Large intestine (tissue), 3 donors: ENCODE measurements at regions not wholly inside any gene's neighbourhood (a gene's known extent, or its start where the extent isn't known, plus 50 kb on each side); places are given as distances from the start of the nearest gene placed in this dataset.
A peak's percentile ranks its signal among the peaks of the same experiment; 100 is the strongest.
"Not testable (repeated sequence)": the region's sequence is repeated elsewhere in the genome, so short reads cannot be mapped to it uniquely, and the experiment has no call there.

Experiments used
- DNase-seq, 2 donors: peaks; one replicate each; pipeline versions ENCODE4 v3.0.0 to v3.0.0-alpha.2; 2013
- H3K27ac ChIP-seq: one replicate; pipeline ENCODE4 v1.5.1; 2013; ENCODE audit warnings: low read length
- H3K27me3 ChIP-seq: 2 replicates; pipeline ENCODE4 v1.6.1; 2013; ENCODE audit warnings: low read length; ENCODE audit not compliant: control insufficient read depth, insufficient read depth
- H3K36me3 ChIP-seq: 2 replicates; pipeline ENCODE4 v1.6.1; 2013; ENCODE audit warnings: low read length; ENCODE audit not compliant: control insufficient read depth, insufficient read depth
- H3K4me1 ChIP-seq: one replicate; pipeline ENCODE4 v1.6.1; 2013; ENCODE audit warnings: low read length; ENCODE audit not compliant: control insufficient read depth, insufficient read depth
- H3K4me3 ChIP-seq: one replicate; pipeline ENCODE4 v1.5.1; 2013; ENCODE audit warnings: low read length
- H3K9me3 ChIP-seq: one replicate; pipeline ENCODE4 v1.6.1; 2013; ENCODE audit warnings: mild to moderate bottlenecking, low read depth, low read length, moderate library complexity; ENCODE audit not compliant: control insufficient read depth
- WGBS: methylation state at CpG from one replicate; pipeline ENCODE4 v1.1.5; 2013; ENCODE audit warnings: low lambda C conversion rate; ENCODE audit not compliant: insufficient coverage; 5-methylcytosine and 5-hydroxymethylcytosine counted together

DNA sequence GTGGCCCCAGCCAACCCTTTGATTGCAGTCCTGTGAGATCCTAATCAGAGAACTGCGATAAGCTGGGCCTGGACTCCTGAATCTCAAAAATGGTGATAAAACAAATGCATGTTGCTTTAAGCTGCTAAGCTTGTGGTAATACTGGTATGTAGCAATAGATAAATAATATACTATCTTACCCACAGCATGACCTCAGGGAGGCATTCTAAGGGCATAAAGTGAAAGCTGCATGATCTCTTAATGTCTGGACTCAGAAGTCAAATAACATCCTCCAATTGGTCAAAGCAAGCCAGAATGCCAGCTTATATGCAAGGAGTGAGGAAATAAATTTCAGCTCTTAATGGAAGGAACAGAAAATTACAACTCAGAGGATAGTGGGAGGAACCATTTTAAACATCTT, 246.1 kb downstream of the FSIP2 start:
- Histone ChIP-seq H3K27me3 (no peaks in the 10 kb centered on the region), H3K4me3 (no peak overlapping the region), H3K9me3 (no peaks in the 10 kb centered on the region), H3K4me1 (no peaks in the 10 kb centered on the region), H3K27ac (no peak overlapping the region), H3K36me3 (no peaks in the 10 kb centered on the region)
- peak; percentile 8 to 37 for DNase-seq
- no CpG with 5 or more reads among the region's 1 CpG for WGBS

DNA sequence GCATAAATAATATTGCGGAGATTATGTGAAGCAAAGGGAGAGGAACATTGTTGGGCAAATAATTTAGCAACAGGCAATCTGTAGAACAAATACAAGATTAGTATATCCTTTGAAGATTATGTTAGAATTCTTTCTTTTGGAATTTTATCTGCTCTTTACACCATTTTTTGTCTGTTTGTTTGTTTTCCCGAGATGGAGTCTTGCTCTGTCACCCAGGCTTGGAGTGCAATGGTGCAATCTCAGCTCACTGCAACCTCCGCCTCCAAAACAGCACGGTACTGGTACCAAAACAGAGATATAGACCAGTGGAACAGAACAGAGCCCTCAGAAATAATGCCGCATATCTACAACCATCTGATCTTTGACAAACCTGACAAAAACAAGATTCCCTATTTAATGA, 250.3 kb downstream of the FSIP2 start:
- not testable (repeated sequence) for H3K27ac ChIP-seq, H3K9me3 ChIP-seq, DNase-seq, H3K4me3 ChIP-seq, H3K4me1 ChIP-seq, H3K36me3 ChIP-seq, H3K27me3 ChIP-seq
- WGBS: 20% methylated on average over 1 of the region's 5 CpGs

DNA sequence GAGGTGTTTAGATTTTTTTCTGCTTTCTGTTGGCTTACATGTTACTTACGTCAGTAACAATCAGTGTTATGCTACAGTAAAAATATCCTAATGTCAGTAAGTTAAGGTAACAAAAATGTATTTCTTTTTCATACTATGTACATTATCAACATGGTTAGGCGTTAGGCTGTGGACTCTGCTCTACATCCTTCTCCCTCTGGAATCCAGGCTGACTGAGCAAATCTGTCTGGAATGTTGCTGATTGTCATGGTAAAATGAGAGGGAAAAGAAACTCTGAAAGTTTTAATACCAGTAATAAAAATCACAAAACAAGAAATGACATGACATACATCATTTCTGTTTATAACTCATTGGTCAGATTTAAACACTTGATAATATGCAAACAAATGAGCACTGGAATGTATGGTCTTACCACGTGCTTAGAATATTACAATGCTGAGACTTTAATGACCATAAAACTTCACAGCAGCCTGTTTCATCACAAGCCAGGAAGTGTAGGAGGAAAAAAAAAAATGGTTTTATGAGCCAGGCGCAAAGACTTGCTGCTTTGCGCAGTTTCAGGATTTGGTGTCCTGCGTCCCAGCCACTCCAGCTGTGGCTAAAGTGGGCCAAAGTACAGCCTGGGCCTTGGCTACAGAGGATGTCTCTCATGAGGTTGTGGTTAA, 252.4 kb downstream of the FSIP2 start:
- H3K9me3 ChIP-seq: no peaks in the 10 kb centered on the region
- no peaks in the 10 kb centered on the region for H3K27me3 ChIP-seq
- H3K4me1 ChIP-seq: no peaks in the 10 kb centered on the region
- WGBS: 90% methylated on average over 2 of the region's 6 CpGs
- H3K27ac ChIP-seq: peak overlapping the region; percentile 34
- no peak overlapping the region for H3K4me3 ChIP-seq
- peak; percentile 50 to 70 for DNase-seq
- H3K36me3 ChIP-seq: no peaks in the 10 kb centered on the region

DNA sequence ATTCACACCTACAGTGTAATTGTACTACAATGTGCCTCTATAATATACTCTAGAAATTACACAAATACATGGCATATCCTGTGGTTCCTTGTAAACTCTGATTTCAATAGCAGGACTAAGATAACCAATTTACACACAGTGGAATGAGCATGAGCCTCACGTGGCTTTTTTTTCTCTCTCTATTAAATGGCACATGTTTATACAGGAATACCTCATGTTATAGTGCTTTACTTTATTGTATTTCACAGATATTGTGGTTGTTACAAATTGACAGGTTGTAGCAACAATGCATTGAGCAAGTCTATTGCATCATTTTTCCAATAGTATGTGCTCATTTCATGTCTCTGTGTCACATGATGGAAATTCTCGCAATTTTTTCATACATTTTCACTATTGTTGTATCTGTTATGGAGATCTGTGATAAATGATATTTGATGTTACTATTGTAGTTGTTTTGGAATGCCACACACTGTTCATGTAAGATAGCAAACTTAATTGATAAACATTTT, 260.0 kb downstream of the FSIP2 start:
- WGBS: 100% methylated on average over 2 of the region's 2 CpGs
- DNase-seq: no peak

DNA sequence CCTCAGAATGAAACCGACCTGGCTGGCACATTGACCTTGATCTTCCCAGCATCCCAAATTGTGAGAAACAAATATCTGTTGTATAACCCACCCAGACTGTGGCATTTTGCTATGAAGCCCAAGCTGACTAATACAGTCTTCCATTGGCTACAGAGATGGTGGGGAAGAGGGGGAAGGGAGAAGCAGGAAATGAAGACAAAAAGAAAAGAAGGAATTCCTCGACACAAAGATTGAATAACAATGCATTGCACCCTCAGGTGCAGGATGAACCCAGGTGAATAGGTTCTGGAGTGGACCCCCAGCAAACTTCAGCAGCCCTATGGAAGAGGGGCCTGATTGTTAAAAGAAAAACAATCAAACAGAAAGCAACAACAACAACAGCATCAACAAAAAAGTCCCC, 270.7 kb downstream of the FSIP2 start:
- 73% methylated on average over 1 of the region's 2 CpGs for WGBS
- H3K4me3 ChIP-seq: no peak overlapping the region
- H3K9me3 ChIP-seq: peaks cover 7% of the 10 kb centered on the region
- no peak for DNase-seq
- H3K36me3 ChIP-seq: no peaks in the 10 kb centered on the region
- no peaks in the 10 kb centered on the region for H3K27me3 ChIP-seq
- no peaks in the 10 kb centered on the region for H3K4me1 ChIP-seq
- no peak overlapping the region for H3K27ac ChIP-seq

More for the DNA sequence above, 260.0 kb downstream of the FSIP2 start:
- H3K36me3 ChIP-seq: no peaks in the 10 kb centered on the region
- H3K27me3 ChIP-seq: no peaks in the 10 kb centered on the region
- H3K27ac ChIP-seq: no peak overlapping the region
- no peak overlapping the region for H3K4me3 ChIP-seq
- no peaks in the 10 kb centered on the region for H3K4me1 ChIP-seq
- no peaks in the 10 kb centered on the region for H3K9me3 ChIP-seq

DNA sequence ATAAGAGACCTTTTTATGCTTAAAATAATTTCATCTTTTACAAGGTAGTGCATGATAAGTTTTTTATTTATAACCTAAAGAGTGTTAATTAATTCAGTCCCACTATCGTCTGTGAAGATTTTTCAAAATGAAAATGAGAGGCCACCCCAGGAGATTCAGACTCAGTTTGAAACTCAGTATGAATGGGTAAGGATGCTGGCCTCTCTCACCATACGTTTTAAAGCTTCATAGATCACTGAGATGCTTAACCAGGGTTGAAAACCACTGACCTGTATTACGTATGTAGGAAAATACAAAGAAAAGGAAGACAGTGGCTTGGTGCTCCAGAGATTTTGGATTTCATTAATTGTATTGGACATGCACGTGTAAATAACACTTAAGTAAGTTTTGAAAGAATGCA, 278.7 kb downstream of the FSIP2 start:
- WGBS: 88% methylated on average over 3 of the region's 4 CpGs
- no peaks in the 10 kb centered on the region for H3K36me3 ChIP-seq

DNA sequence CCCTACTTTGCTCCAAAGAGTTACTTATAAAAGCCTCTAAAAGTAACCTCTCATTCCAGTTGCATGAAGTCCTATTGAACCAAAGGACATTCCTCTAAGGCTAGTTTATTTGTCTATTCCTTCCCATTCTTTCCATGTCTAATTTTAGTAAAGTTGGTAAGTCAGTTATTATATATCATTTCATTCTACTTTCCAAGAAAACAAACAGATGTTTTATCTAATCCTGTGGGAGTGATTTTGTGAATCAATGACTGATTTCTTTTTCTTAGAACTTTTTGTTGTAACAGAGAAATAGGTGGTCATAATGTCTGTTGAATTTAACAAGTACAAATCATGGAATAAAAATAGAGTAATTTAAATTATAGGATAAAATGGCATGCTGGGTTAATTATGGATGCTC, 286.3 kb downstream of the FSIP2 start:
- no peak overlapping the region for H3K27ac ChIP-seq
- H3K27me3 ChIP-seq: no peaks in the 10 kb centered on the region
- H3K4me3 ChIP-seq: no peak overlapping the region
- no peak for DNase-seq
- no peaks in the 10 kb centered on the region for H3K36me3 ChIP-seq
- H3K4me1 ChIP-seq: no peaks in the 10 kb centered on the region
- H3K9me3 ChIP-seq: no peaks in the 10 kb centered on the region

More for the DNA sequence above, 278.7 kb downstream of the FSIP2 start:
- Histone ChIP-seq H3K4me1 (no peaks in the 10 kb centered on the region), H3K27me3 (no peaks in the 10 kb centered on the region), H3K27ac (no peak overlapping the region), H3K4me3 (no peak overlapping the region), H3K9me3 (peaks cover 4% of the 10 kb centered on the region)
- DNase-seq: no peak

DNA sequence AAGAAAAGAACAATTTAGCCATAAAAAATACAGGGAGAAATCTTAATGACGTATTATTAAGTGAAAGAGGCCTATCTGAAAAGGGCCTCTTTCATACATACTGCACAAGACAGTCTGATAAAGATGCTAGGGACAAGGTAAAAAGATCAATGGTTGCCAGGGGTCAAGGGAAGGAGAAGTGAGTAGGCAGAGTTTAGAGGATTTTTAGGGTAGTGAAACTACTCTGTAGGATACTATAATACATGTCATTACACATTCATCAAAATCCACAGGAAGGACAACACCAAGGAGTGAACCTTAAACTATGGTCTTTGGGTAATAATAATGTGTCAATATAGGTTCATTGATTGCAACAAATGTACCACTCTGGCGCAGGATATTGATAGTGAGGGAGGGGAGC, 289.3 kb downstream of the FSIP2 start:
- Histone ChIP-seq H3K27ac (no peak overlapping the region), H3K9me3 (no peaks in the 10 kb centered on the region), H3K36me3 (no peaks in the 10 kb centered on the region), H3K4me3 (no peak overlapping the region), H3K27me3 (no peaks in the 10 kb centered on the region), H3K4me1 (no peaks in the 10 kb centered on the region)
- WGBS: 55% methylated on average over 2 of the region's 2 CpGs
- no peak for DNase-seq

DNA sequence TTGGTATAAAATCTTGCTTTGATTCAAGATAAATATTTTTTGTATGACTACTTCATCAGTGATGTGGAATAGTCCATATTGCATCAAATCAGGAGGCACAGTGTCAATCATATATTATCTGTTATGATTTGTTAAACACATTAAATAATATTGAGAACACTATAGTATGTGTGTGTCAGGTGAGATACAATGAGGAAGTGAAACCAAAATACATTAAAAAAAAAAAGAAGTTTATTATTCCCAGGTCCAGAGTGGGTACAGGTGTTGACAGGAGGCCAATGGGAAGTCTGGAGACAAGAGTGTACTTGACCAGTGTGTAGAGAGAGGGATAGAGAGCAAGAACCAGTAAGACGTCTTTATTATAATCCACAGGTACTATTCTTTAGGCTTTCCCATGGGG, 292.6 kb downstream of the FSIP2 start:
- Histone ChIP-seq H3K4me1 (no peaks in the 10 kb centered on the region), H3K9me3 (no peaks in the 10 kb centered on the region), H3K36me3 (no peaks in the 10 kb centered on the region), H3K27ac (no peak overlapping the region), H3K4me3 (no peak overlapping the region), H3K27me3 (no peaks in the 10 kb centered on the region)
- WGBS: no CpG with 5 or more reads among the region's 1 CpG
- DNase-seq: no peak

DNA sequence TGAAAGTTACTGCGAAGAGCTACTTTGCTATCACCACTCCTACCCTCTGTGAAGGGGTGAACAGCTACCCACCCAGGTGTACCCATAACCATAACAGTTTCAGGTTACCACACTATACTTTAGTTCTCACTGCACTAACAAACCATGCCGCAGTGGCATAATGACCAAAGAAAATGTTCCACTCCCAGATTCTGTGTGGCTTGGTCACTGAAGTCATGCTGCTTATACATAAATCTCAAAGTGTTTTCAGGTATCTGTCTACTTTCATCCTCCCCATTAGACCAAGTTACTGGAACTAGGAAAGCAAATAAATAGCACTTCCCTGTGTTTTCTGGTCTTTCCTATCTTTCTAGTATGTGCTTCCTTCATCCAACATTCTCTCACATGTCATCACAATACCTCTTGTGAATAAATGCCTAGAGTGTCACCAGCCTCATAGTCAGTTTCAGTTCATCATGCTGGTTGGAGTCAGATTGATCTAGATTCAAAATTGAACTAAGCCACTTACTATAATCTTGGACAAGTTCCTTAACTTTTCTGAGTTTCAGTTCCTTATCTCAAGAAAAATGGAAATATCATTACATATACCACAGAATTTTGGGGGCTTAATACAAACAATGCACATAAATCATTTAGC, 293.6 kb downstream of the FSIP2 start:
- H3K27me3 ChIP-seq: no peaks in the 10 kb centered on the region
- H3K4me3 ChIP-seq: no peak overlapping the region
- WGBS: no CpG with 5 or more reads among the region's 2 CpGs
- no peaks in the 10 kb centered on the region for H3K9me3 ChIP-seq
- no peak for DNase-seq
- H3K4me1 ChIP-seq: peaks cover 2% of the 10 kb centered on the region
- no peaks in the 10 kb centered on the region for H3K36me3 ChIP-seq
- no peak overlapping the region for H3K27ac ChIP-seq

DNA sequence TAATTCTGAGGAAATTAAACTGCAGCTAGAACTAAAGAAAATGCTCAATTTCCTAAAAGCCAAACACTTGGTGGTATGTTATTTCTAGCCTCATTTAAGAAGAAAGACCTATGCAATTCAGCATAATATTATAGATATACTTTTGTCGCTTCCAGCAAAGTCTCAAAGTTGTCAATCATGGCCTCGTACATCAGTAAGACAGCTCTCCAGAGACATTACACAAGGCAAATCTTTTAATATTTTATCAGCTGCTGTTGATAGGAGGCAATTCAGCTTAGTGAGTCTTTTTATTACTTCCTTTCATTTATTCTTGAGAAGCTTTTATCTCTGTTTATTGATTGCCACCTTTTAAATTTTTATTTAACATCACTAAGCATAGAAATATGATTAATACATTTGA, 294.3 kb downstream of the FSIP2 start:
- WGBS: 56% methylated on average over 2 of the region's 2 CpGs
- Histone ChIP-seq H3K9me3 (no peaks in the 10 kb centered on the region), H3K4me1 (peaks cover 2% of the 10 kb centered on the region)

More for the DNA sequence above, 294.3 kb downstream of the FSIP2 start:
- Histone ChIP-seq H3K27me3 (no peaks in the 10 kb centered on the region), H3K36me3 (no peaks in the 10 kb centered on the region), H3K4me3 (no peak overlapping the region), H3K27ac (no peak overlapping the region)
- no peak for DNase-seq
